ENCODE measurements at regions not wholly inside any gene's neighbourhood (a gene's known extent, or its start where the extent isn't known, plus 50 kb on each side); places are given as distances from the start of the nearest gene placed in this dataset.

DNA sequence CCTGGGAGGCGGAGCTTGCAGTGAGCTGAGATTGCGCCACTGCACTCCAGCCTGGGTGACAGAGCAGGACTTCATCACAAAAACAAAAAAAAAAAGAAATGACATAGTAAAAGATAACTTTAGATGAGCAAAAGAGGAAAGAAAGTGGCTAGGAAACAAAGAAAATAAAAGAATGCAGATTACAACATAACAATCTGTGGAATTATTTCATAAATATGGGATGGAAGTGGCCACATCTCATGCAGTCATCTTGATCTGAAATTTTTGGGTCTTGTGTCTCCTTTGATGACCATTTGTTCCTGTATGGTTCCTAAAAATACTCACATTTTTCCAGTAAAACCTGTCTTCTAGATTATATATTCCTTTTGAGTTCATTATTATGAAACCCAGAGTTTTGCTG lies 271.4 kb downstream of the SPRY1 start:
- TF ChIP-seq CTCF (IDR thresholded peaks at IDR 0.05; ENCODE audit: low read depth, low read length, poor library complexity, severe bottlenecking) (no peak), EZH2phosphoT487 (IDR thresholded peaks at IDR 0.05; ENCODE audit: borderline replicate concordance, low read length) (no peak)

Measured in DOHH2 (cell line).